LHCN-M2 (cell line): ENCODE measurements at regions not wholly inside any gene's neighbourhood (a gene's known extent, or its start where the extent isn't known, plus 50 kb on each side); places are given as distances from the start of the nearest gene placed in this dataset.
A peak's percentile ranks its signal among the peaks of the same experiment; 100 is the strongest.

ENCODE experiments used
- DNase-seq: peaks from one replicate; pipeline ENCODE4 v3.0.0-alpha.2; 2012; ENCODE audit warnings: low read depth

- DNase-seq, result no peak
Observed at GRCh38 chr10:8969853-8970252, 915.4 kb downstream of the GATA3 start.

GRCh38 chr10:8975535-8975934 is 921.0 kb downstream of the GATA3 start:
- no peak for DNase-seq

- DNase-seq, result no peak
Observed at GRCh38 chr10:8978100-8978499, 923.6 kb downstream of the GATA3 start.

GRCh38 chr10:8979976-8980375 is 925.5 kb downstream of the GATA3 start:
- no peak for DNase-seq

- DNase-seq, result no peak
Observed at GRCh38 chr10:8981277-8981676, 926.8 kb downstream of the GATA3 start.

GRCh38 chr10:8985651-8986050 is 931.2 kb downstream of the GATA3 start:
- no peak for DNase-seq

GRCh38 chr10:8986975-8987374 is 932.5 kb downstream of the GATA3 start:
- DNase-seq, result no peak

GRCh38 chr10:8987712-8988111 is 933.2 kb downstream of the GATA3 start:
- no peak for DNase-seq

- no peak for DNase-seq
Observed at GRCh38 chr10:8990280-8990987, 935.9 kb downstream of the GATA3 start.

GRCh38 chr10:8992009-8992408 is 937.5 kb downstream of the GATA3 start:
- no peak for DNase-seq

GRCh38 chr10:8993864-8994263 is 939.4 kb downstream of the GATA3 start:
- no peak for DNase-seq

GRCh38 chr10:8998751-8999150 is 944.3 kb downstream of the GATA3 start:
- DNase-seq, result peak; percentile 15

- DNase-seq, result no peak
Observed at GRCh38 chr10:9003122-9003521, 948.6 kb downstream of the GATA3 start.

- DNase-seq, result no peak
Observed at GRCh38 chr10:9004736-9005135, 950.2 kb downstream of the GATA3 start.

- no peak for DNase-seq
Observed at GRCh38 chr10:9009505-9009904, 955.0 kb downstream of the GATA3 start.

GRCh38 chr10:9010093-9010492 is 955.6 kb downstream of the GATA3 start:
- no peak for DNase-seq

- DNase-seq, result no peak
Observed at GRCh38 chr10:9010931-9011670, 956.6 kb downstream of the GATA3 start.

GRCh38 chr10:9012312-9012711 is 957.8 kb downstream of the GATA3 start:
- DNase-seq, result peak; percentile 60

- no peak for DNase-seq
Observed at GRCh38 chr10:9015005-9015404, 960.5 kb downstream of the GATA3 start.

GRCh38 chr10:9015447-9015846 is 961.0 kb downstream of the GATA3 start:
- DNase-seq, result no peak

GRCh38 chr10:9016930-9017329 is 962.4 kb downstream of the GATA3 start:
- no peak for DNase-seq

- DNase-seq, result no peak
Observed at GRCh38 chr10:9018195-9019173, 964.0 kb downstream of the GATA3 start.
